ENCODE measurements at regions not wholly inside any gene's neighbourhood (a gene's known extent, or its start where the extent isn't known, plus 50 kb on each side); places are given as distances from the start of the nearest gene placed in this dataset.

DNA sequence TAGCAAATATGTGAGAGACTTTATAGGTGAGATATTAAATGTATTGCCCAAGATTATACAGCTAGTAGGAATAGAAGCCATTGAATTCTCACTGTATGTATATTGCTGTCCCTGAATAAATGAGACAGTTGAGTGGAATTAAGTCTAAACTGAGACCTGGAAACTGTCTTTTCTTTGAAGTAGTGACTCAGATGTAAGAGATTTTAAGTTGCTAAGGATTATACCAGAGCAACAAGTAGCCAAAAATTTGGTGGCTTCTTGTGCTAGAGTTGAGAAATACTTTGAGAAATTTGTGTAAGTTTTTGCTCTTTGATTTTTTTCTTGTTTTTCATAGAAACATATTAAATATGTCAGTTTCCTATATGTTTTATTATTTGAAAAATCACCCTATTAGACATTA is 58.7 kb downstream of the TANC2 start:
- TF ChIP-seq, protein P1, sequence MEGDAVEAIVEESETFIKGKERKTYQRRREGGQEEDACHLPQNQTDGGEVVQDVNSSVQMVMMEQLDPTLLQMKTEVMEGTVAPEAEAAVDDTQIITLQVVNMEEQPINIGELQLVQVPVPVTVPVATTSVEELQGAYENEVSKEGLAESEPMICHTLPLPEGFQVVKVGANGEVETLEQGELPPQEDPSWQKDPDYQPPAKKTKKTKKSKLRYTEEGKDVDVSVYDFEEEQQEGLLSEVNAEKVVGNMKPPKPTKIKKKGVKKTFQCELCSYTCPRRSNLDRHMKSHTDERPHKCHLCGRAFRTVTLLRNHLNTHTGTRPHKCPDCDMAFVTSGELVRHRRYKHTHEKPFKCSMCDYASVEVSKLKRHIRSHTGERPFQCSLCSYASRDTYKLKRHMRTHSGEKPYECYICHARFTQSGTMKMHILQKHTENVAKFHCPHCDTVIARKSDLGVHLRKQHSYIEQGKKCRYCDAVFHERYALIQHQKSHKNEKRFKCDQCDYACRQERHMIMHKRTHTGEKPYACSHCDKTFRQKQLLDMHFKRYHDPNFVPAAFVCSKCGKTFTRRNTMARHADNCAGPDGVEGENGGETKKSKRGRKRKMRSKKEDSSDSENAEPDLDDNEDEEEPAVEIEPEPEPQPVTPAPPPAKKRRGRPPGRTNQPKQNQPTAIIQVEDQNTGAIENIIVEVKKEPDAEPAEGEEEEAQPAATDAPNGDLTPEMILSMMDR (IDR thresholded peaks at IDR 0.05; ENCODE audit: low read length): no peak
- no peak for TF ChIP-seq EZH2 (IDR thresholded peaks at IDR 0.05; ENCODE audit: borderline replicate concordance, low read length)
